ENCODE measurements at regions not wholly inside any gene's neighbourhood (a gene's known extent, or its start where the extent isn't known, plus 50 kb on each side); places are given as distances from the start of the nearest gene placed in this dataset.
"Not testable (repeated sequence)": the region's sequence is repeated elsewhere in the genome, so short reads cannot be mapped to it uniquely, and the experiment has no call there.

- not testable (repeated sequence) for DNase-seq
Measured at GRCh38 chr19:28545397-28545796, 667.6 kb downstream of the UQCRFS1 start.

- no peak for DNase-seq
Measured at GRCh38 chr19:28544451-28545261, 668.3 kb downstream of the UQCRFS1 start.

GRCh38 chr19:28543244-28543776, 669.6 kb downstream of the UQCRFS1 start:
- no peak for DNase-seq

GRCh38 chr19:28542394-28543243, 670.3 kb downstream of the UQCRFS1 start:
- DNase-seq: no peak

- no peak for DNase-seq
Measured at GRCh38 chr19:28541602-28542393, 671.2 kb downstream of the UQCRFS1 start.

- no peak for DNase-seq
Measured at GRCh38 chr19:28541029-28541428, 671.9 kb downstream of the UQCRFS1 start.

GRCh38 chr19:28540385-28540784, 672.6 kb downstream of the UQCRFS1 start:
- DNase-seq: not testable (repeated sequence)

- DNase-seq: no peak
Measured at GRCh38 chr19:28539759-28540158, 673.2 kb downstream of the UQCRFS1 start.

- not testable (repeated sequence) for DNase-seq
Measured at GRCh38 chr19:28538579-28538978, 674.4 kb downstream of the UQCRFS1 start.

- no peak for DNase-seq
Measured at GRCh38 chr19:28537896-28538295, 675.1 kb downstream of the UQCRFS1 start.

- DNase-seq: no peak
Measured at GRCh38 chr19:28537079-28537478, 675.9 kb downstream of the UQCRFS1 start.

- no peak for DNase-seq
Measured at GRCh38 chr19:28535352-28535775, 677.6 kb downstream of the UQCRFS1 start.

GRCh38 chr19:28534766-28535351, 678.1 kb downstream of the UQCRFS1 start:
- DNase-seq: no peak

- no peak for DNase-seq
Measured at GRCh38 chr19:28532765-28533341, 680.1 kb downstream of the UQCRFS1 start.

- DNase-seq: no peak
Measured at GRCh38 chr19:28531979-28532378, 681.0 kb downstream of the UQCRFS1 start.

- no peak for DNase-seq
Measured at GRCh38 chr19:28530406-28531035, 682.4 kb downstream of the UQCRFS1 start.

GRCh38 chr19:28526038-28526437, 686.9 kb downstream of the UQCRFS1 start:
- no peak for DNase-seq

GRCh38 chr19:28523619-28524018, 689.3 kb downstream of the UQCRFS1 start:
- no peak for DNase-seq

GRCh38 chr19:28522545-28522922, 690.4 kb downstream of the UQCRFS1 start:
- DNase-seq: no peak

- DNase-seq: no peak
Measured at GRCh38 chr19:28521614-28522544, 691.1 kb downstream of the UQCRFS1 start.
